ENCODE measurements at regions not wholly inside any gene's neighbourhood (a gene's known extent, or its start where the extent isn't known, plus 50 kb on each side); places are given as distances from the start of the nearest gene placed in this dataset.

DNA sequence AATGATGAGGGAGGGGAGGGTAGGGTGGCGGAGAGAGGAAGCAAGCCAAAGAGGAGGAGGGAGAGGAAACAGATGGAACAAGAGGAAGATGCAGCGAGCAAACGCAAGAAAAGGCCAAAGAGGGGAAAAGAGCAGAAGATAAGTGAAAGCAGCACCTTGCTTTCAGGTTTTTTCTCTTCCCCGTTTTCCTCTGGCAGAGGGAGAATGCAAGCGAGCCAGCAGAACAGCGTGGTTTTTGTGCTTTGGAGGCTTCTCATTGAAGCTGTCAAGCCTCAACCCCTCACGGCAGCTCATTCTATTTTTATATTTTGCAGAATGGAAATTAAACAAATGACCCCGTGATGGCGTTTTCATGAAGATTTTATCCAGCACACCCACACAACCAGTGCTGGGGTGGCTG is 67.1 kb upstream of the GRAMD1B start:
- no peak for DNase-seq
- TF ChIP-seq, protein P1, sequence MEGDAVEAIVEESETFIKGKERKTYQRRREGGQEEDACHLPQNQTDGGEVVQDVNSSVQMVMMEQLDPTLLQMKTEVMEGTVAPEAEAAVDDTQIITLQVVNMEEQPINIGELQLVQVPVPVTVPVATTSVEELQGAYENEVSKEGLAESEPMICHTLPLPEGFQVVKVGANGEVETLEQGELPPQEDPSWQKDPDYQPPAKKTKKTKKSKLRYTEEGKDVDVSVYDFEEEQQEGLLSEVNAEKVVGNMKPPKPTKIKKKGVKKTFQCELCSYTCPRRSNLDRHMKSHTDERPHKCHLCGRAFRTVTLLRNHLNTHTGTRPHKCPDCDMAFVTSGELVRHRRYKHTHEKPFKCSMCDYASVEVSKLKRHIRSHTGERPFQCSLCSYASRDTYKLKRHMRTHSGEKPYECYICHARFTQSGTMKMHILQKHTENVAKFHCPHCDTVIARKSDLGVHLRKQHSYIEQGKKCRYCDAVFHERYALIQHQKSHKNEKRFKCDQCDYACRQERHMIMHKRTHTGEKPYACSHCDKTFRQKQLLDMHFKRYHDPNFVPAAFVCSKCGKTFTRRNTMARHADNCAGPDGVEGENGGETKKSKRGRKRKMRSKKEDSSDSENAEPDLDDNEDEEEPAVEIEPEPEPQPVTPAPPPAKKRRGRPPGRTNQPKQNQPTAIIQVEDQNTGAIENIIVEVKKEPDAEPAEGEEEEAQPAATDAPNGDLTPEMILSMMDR (IDR thresholded peaks at IDR 0.05): no peak
- Histone ChIP-seq H3K27ac (no peak overlapping the region), H3K4me3 (no peak overlapping the region), H3K9me3 (no peaks in the 10 kb centered on the region), H3K27me3 (peaks cover 0 to 21% of the 10 kb centered on the region in 2 donors), H3K36me3 (no peaks in the 10 kb centered on the region), H3K4me1 (peaks cover 0 to 4% (median 1%) of the 10 kb centered on the region in 4 donors)
- intact Hi-C loops (cut with DNase I; ENCODE audit: low total_unique reads): no loop called here

DNA sequence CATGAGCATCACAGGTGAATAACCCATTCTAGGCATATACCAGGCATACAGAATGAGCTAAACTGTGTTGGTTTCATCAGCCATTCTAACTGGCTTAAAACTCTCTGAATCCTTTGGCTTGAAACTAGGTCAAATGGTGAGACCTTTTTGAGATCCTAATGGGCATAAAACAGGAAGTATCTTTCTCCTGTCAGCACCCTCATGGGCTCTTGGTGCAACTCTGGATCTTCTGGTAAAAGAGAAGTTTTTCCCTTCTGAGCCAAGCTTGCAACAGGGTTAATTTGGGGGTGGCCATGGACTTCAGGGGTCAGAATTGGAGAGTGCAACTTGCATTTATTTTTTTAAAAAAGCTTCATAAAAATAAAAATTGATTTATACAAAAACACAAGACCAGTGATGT is 67.9 kb upstream of the GRAMD1B start:
- DNase-seq: no peak
- intact Hi-C loops (cut with DNase I; ENCODE audit: low total_unique reads): no loop called here
- Histone ChIP-seq H3K9me3 (no peaks in the 10 kb centered on the region), H3K27ac (no peak overlapping the region), H3K4me1 (peaks cover 0 to 4% (median 2%) of the 10 kb centered on the region in 4 donors), H3K36me3 (no peaks in the 10 kb centered on the region), H3K4me3 (no peak overlapping the region), H3K27me3 (peaks cover 0 to 28% of the 10 kb centered on the region in 2 donors)
- TF ChIP-seq, protein P1 (IDR thresholded peaks at IDR 0.05): no peak

DNA sequence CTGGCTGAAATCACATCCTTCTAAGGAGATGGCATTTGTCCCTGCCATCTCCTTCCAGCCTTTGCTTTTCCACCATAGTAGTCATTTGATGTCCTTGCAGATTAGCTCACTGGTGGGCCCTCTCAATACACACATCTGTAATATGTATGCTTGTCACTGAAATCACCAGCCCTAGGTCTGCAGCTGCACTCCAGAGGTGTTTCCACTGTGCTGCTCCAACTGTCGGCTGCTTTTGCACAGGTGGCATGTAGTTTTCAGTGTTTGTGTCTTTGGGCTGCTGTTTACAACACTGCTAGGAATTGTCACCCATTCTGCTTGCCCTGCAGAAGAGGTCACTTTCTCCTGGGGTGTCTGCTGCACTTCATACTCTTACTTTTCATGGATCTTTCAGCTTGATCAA is 69.0 kb upstream of the GRAMD1B start:
- intact Hi-C loops (cut with DNase I; ENCODE audit: low total_unique reads): no loop called here

GRCh38 chr11:123360267-123360936 is 69.7 kb upstream of the GRAMD1B start:
- peaks cover 0 to 32% of the 10 kb centered on the region in 2 donors for H3K27me3 ChIP-seq
- DNase-seq: no peak
- intact Hi-C loops (cut with DNase I; ENCODE audit: low total_unique reads): no loop called here
- H3K4me1 ChIP-seq: peaks cover 0 to 4% (median 2%) of the 10 kb centered on the region in 4 donors
- H3K27ac ChIP-seq: no peak overlapping the region
- H3K4me3 ChIP-seq: no peak overlapping the region
- H3K36me3 ChIP-seq: no peaks in the 10 kb centered on the region
- H3K9me3 ChIP-seq: no peaks in the 10 kb centered on the region
- TF ChIP-seq, protein P1 (IDR thresholded peaks at IDR 0.05): no peak

More for the DNA sequence above, 69.0 kb upstream of the GRAMD1B start:
- DNase-seq: no peak
- Histone ChIP-seq H3K9me3 (no peaks in the 10 kb centered on the region), H3K4me3 (no peak overlapping the region), H3K27ac (no peak overlapping the region), H3K27me3 (peaks cover 0 to 29% of the 10 kb centered on the region in 2 donors), H3K4me1 (peaks cover 0 to 4% (median 2%) of the 10 kb centered on the region in 4 donors), H3K36me3 (no peaks in the 10 kb centered on the region)
- TF ChIP-seq, protein P1 (IDR thresholded peaks at IDR 0.05): no peak

DNA sequence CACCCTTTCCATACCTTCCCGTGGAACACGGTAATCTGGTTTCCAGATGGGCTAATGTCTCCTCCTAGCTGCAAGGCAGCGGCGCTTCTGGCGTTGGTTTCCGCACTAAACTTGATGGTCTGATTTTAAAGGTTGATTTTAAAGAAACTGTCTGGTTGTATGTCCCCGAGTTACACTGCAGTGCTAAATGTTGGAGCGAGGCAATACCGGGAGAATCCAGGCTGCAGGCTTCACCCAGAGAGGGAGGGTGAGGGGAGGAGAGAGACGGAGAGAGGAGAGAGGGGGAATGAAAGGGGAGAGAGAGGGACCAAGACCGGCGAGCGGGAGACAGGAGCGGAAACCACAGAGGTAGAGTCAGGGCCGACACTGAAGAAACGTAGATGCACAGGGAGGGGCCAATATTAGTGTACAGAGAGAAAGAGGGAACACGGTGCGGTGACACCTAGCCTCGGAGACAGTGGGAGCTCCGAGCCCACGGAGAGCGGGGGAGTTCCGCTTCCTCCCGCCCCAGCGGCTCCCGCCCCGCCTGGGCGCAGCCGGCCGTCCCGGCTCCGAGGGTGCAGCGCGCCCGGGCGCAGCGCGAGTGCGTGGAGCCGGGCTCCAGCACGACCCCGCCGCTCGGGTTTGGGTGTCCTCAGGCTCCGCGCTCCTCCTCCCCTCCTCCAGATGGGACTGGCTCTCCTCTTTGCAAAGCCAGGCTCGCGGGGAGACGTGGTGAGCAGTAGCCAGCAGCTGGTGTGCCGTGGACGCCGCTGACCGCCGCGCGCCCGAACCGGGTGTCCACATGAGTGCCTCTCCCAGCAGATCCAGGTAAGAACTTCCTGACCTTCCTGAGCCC is 71.9 kb upstream of the GRAMD1B start:
- H3K4me3 ChIP-seq: no peak overlapping the region
- no peak overlapping the region for H3K27ac ChIP-seq
- intact Hi-C loops (cut with DNase I; ENCODE audit: low total_unique reads): no loop called here
- H3K27me3 ChIP-seq: peaks cover 0 to 34% of the 10 kb centered on the region in 2 donors
- no peak for DNase-seq
- TF ChIP-seq, protein P1 (IDR thresholded peaks at IDR 0.05): no peak
- no peaks in the 10 kb centered on the region for H3K36me3 ChIP-seq
- peaks cover 0 to 4% (median 2%) of the 10 kb centered on the region in 4 donors for H3K4me1 ChIP-seq
- no peaks in the 10 kb centered on the region for H3K9me3 ChIP-seq
